ENCODE measurements at regions not wholly inside any gene's neighbourhood (a gene's known extent, or its start where the extent isn't known, plus 50 kb on each side); places are given as distances from the start of the nearest gene placed in this dataset.
A peak's percentile ranks its signal among the peaks of the same experiment; 100 is the strongest.

DNA sequence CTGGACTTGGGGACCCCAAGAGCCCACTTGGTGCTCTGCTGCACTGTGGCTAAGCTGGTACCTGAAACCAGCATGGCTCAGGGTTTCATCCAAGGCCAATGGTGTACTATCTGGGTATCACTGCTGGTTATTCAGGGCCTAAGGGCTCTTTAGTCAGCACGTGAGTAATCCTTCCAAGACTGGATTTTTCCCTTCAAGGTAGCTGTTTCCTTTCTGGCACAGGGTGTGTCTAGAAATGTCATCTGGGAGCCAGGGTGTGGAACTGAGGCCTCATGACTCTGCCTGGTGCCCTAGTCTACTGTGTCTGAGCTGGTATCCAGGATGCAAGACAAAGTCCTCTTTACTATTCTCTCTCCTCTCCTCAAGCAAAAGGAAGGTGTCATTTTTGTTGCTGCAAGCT is 99.0 kb upstream of the QRFPR start:
- CTCF ChIA-PET = interaction anchor here (0.5 to 2.0 kb wide), 3 partner anchors 17 to 176 kb away, joined by 3 to 13 read pairs (median 5); no protein-coding TSS in a partner anchor
- Mint-ChIP-seq H3K36me3 (ENCODE audit: insufficient read depth, unreplicated experiment) (no peaks in the 10 kb centered on the region), H3K9me3 (ENCODE audit: unreplicated experiment) (no peaks in the 10 kb centered on the region), H3K4me3 (ENCODE audit: unreplicated experiment) (no peak overlapping the region), H3K27ac (ENCODE audit: low read depth, unreplicated experiment) (peak overlapping the region; percentile 61), H3K27me3 (ENCODE audit: insufficient read depth, unreplicated experiment) (no peaks in the 10 kb centered on the region), H3K4me1 (ENCODE audit: insufficient read depth, unreplicated experiment) (peaks cover 5% of the 10 kb centered on the region)
- no TSS peak for BruUV-seq (replicated peaks)
- TF ChIP-seq, protein P1, sequence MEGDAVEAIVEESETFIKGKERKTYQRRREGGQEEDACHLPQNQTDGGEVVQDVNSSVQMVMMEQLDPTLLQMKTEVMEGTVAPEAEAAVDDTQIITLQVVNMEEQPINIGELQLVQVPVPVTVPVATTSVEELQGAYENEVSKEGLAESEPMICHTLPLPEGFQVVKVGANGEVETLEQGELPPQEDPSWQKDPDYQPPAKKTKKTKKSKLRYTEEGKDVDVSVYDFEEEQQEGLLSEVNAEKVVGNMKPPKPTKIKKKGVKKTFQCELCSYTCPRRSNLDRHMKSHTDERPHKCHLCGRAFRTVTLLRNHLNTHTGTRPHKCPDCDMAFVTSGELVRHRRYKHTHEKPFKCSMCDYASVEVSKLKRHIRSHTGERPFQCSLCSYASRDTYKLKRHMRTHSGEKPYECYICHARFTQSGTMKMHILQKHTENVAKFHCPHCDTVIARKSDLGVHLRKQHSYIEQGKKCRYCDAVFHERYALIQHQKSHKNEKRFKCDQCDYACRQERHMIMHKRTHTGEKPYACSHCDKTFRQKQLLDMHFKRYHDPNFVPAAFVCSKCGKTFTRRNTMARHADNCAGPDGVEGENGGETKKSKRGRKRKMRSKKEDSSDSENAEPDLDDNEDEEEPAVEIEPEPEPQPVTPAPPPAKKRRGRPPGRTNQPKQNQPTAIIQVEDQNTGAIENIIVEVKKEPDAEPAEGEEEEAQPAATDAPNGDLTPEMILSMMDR (IDR thresholded peaks at IDR 0.05; ENCODE audit: unreplicated experiment) = no peak
- peak; percentile 74 for DNase-seq (ENCODE audit: unreplicated experiment)
- POLR2A ChIA-PET = interaction anchor here (0.7 kb wide), 1 partner anchor 120 kb away, joined by 3 read pairs; no protein-coding TSS in a partner anchor
- intact Hi-C loops (cut with micrococcal nuclease) = no loop called here

DNA sequence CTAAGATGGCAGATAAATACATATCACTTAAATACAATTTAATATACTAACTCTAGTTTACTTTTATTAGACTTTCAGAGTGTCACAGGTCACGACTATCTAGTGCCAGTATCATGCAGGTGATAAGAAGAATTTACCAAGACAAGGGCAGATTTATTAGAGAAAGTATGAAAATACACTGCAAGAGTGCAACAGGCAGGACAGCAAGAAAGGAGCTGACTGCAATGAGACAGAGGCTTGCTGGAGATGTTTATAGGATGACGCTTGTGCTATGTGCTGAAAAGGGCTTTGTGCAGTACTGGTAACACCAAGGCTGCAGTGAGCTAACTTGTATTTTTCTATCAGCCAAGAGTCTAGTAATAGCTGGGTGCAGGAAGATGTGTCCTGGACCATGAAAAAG is 96.7 kb upstream of the QRFPR start:
- no peak overlapping the region for H3K27ac Mint-ChIP-seq (ENCODE audit: low read depth, unreplicated experiment)
- POLR2A ChIA-PET = no interaction called here
- no peaks in the 10 kb centered on the region for H3K27me3 Mint-ChIP-seq (ENCODE audit: insufficient read depth, unreplicated experiment)
- H3K9me3 Mint-ChIP-seq (ENCODE audit: unreplicated experiment) = no peaks in the 10 kb centered on the region
- BruUV-seq (replicated peaks) = no TSS peak
- intact Hi-C loops (cut with micrococcal nuclease) = no loop called here
- H3K36me3 Mint-ChIP-seq (ENCODE audit: insufficient read depth, unreplicated experiment) = no peaks in the 10 kb centered on the region
- no peak overlapping the region for H3K4me3 Mint-ChIP-seq (ENCODE audit: unreplicated experiment)
- CTCF ChIA-PET = interaction anchor here (0.7 to 2.8 kb wide), 4 partner anchors 11 to 179 kb away, joined by 3 to 14 read pairs (median 4); no protein-coding TSS in a partner anchor
- peaks cover 5% of the 10 kb centered on the region for H3K4me1 Mint-ChIP-seq (ENCODE audit: insufficient read depth, unreplicated experiment)
- TF ChIP-seq, protein P1 (IDR thresholded peaks at IDR 0.05; ENCODE audit: unreplicated experiment) = no peak
- no peak for DNase-seq (ENCODE audit: unreplicated experiment)

DNA sequence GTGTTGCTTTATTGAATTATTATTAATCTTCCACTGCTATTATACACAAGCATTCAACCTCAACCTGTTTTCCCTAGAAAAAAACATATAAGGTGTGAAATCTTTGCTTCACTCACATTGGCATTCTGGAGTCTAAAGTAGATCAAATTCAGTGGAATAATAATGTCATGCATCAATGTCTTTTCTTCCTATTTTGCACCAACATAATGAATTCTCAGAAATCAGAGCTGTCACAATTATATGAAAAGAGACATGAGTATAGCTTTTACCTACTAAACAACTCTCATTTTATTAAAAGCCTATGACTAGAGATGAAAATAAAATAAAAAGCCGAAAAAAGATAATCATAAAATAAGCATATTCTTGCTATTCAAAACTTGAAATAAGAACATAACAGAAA is 96.3 kb upstream of the QRFPR start:
- Mint-ChIP-seq H3K27ac (ENCODE audit: low read depth, unreplicated experiment) (no peak overlapping the region), H3K9me3 (ENCODE audit: unreplicated experiment) (no peaks in the 10 kb centered on the region), H3K4me3 (ENCODE audit: unreplicated experiment) (no peak overlapping the region), H3K4me1 (ENCODE audit: insufficient read depth, unreplicated experiment) (peaks cover 5% of the 10 kb centered on the region), H3K36me3 (ENCODE audit: insufficient read depth, unreplicated experiment) (no peaks in the 10 kb centered on the region), H3K27me3 (ENCODE audit: insufficient read depth, unreplicated experiment) (no peaks in the 10 kb centered on the region)
- ChIA-PET CTCF (interaction anchor here (0.6 to 2.8 kb wide), 5 partner anchors 11 to 521 kb away, joined by 3 to 14 read pairs (median 4); no protein-coding TSS in a partner anchor), POLR2A (interaction anchor here (0.6 kb wide), 1 partner anchor 301 kb away, joined by 3 read pairs; no protein-coding TSS in a partner anchor)
- BruUV-seq (replicated peaks) = no TSS peak
- intact Hi-C loops (cut with micrococcal nuclease) = no loop called here
- DNase-seq (ENCODE audit: unreplicated experiment) = no peak
- TF ChIP-seq, protein P1 (IDR thresholded peaks at IDR 0.05; ENCODE audit: unreplicated experiment) = no peak

DNA sequence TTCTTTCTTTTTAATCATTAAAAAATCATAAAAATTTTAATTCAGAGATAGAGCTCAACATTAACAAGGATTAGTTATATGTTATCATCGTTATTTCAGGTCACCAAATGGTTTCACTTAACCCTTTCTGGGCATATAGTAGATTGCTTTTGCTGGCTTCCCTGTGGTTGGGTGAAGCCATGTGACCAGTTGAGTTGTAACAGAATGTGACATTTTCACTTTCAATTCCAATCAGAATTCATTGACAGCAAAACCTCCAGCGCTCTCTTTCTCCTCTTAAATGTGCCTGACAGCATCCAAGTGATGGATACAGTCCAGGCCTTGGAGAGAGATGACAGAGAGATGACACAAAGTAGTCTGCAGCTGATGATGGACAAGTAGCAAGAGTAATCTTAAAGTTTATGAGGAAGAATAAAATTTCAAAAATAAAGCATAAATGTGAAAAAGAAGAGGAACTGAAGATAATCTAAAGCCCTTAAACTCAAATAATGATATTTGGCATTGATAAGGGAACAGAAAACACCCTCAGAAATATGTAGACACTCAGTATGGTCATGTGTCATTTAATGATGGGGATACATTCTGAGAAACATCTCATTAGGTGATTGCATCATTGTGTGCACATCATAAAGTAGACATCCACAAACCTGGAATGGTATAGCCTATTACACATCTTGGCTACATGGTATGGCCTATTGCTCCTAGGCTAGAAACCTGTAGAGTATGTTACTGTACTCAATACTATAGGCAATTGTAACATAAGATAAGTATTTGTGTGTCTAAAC is 92.3 kb upstream of the QRFPR start:
- H3K4me3 Mint-ChIP-seq (ENCODE audit: unreplicated experiment) = no peak overlapping the region
- H3K36me3 Mint-ChIP-seq (ENCODE audit: insufficient read depth, unreplicated experiment) = no peaks in the 10 kb centered on the region
- H3K9me3 Mint-ChIP-seq (ENCODE audit: unreplicated experiment) = no peaks in the 10 kb centered on the region
- ChIA-PET CTCF (interaction anchor here (0.7 to 0.9 kb wide), 3 partner anchors 11 to 1068 kb away, joined by 3 to 4 read pairs (median 4); no protein-coding TSS in a partner anchor), POLR2A (interaction anchor here (0.7 to 0.8 kb wide), 2 partner anchors 93 to 103 kb away, joined by 3 to 4 read pairs; no protein-coding TSS in a partner anchor)
- H3K27me3 Mint-ChIP-seq (ENCODE audit: insufficient read depth, unreplicated experiment) = no peaks in the 10 kb centered on the region
- no TSS peak for BruUV-seq (replicated peaks)
- no peaks in the 10 kb centered on the region for H3K4me1 Mint-ChIP-seq (ENCODE audit: insufficient read depth, unreplicated experiment)
- intact Hi-C loops (cut with micrococcal nuclease) = no loop called here
- H3K27ac Mint-ChIP-seq (ENCODE audit: low read depth, unreplicated experiment) = no peak overlapping the region
- TF ChIP-seq, protein P1 (IDR thresholded peaks at IDR 0.05; ENCODE audit: unreplicated experiment) = no peak
- no peak for DNase-seq (ENCODE audit: unreplicated experiment)

All from MCF 10A (cell line).